HepG2 (cell line): ENCODE measurements at regions not wholly inside any gene's neighbourhood (a gene's known extent, or its start where the extent isn't known, plus 50 kb on each side); places are given as distances from the start of the nearest gene placed in this dataset.

Experiments
- ATAC-seq: fragments of 200-7000 bp; cut with Tn5 transposase; 3 replicates; pipeline ENCODE4 v1.9.1; 2020; ENCODE audit warnings: mild to moderate bottlenecking, moderate library complexity
- BruUV-seq: library from RNA; stranded (reverse); fragments of 400-500 nt; replicated peaks from 2 replicates; lab custom pipeline; 2021; lab: Mats Ljungman, UMichigan
- CTCF ChIA-PET: fragments of 300-600 bp; formaldehyde crosslinking; extraction: SDS; loops from one replicate; lab custom pipeline; 2021; ENCODE audit warnings: low total read pairs, inconsistent platforms, low intra/inter-chr PET ratio; lab: Yijun Ruan, JAX
- POLR2A ChIA-PET: fragments of 350-600 bp; sonication (Branson Sonifier 250); formaldehyde crosslinking; loops from one replicate; lab custom pipeline; 2020; ENCODE audit warnings: antibody characterized with exemption, inconsistent platforms; lab: Yijun Ruan, JAX
- DNase-seq: peaks from one replicate; pipeline ENCODE4 v3.0.0-alpha.2; 2015; ENCODE audit warnings: low spot score
- FAIRE-seq: peaks from 3 replicates; lab custom pipeline; 2011; peaks lifted over from hg19 to GRCh38; lab: Jason Lieb, UNC
- H2AFZ ChIP-seq: one replicate; pipeline ENCODE4 v1.6.1; 2011; ENCODE audit warnings: low read length, inconsistent platforms
- H3K27ac ChIP-seq: fragments of 300-600 bp; 3 replicates; pipeline ENCODE4 v1.8.0; 2011; ENCODE audit warnings: mixed run types, mild to moderate bottlenecking, mixed read lengths, low read length, inconsistent platforms; ENCODE audit not compliant: insufficient read depth; ENCODE audit errors: extremely low read length
- H3K27me3 ChIP-seq, 2 experiments: fragments of 200-600 bp in 1 of 2; 2 replicates in 1 of 2; 3 replicates in 1 of 2; pipeline versions ENCODE4 v1.6.0 to v1.8.0; 2011; ENCODE audit warnings: low read length in 2 of 2, mild to moderate bottlenecking in 2 of 2, moderate library complexity in 2 of 2, inconsistent platforms in 1 of 2; ENCODE audit not compliant: insufficient read depth in 2 of 2, control insufficient read depth in 1 of 2
- H3K36me3 ChIP-seq, 2 experiments: fragments of 200-600 bp in 1 of 2; replicated peaks in 1 of 2; 2 replicates in 1 of 2; 3 replicates in 1 of 2; pipeline versions ENCODE4 v1.5.1 to v1.8.0; 2011; ENCODE audit warnings: low read length in 2 of 2, inconsistent platforms in 1 of 2; ENCODE audit not compliant: insufficient read depth in 2 of 2, control insufficient read depth in 1 of 2
- H3K4me1 ChIP-seq: 2 replicates; pipeline ENCODE4 v1.5.1; 2012; ENCODE audit warnings: low read length, inconsistent platforms; ENCODE audit not compliant: insufficient read depth
- H3K4me2 ChIP-seq: 2 replicates; pipeline ENCODE4 v1.6.0; 2011; ENCODE audit warnings: low read depth, low read length, inconsistent platforms
- H3K4me3 ChIP-seq, 3 experiments: fragments of 200-600 bp in 1 of 3; sonication (generic), shearing (Covaris generic) in 1 of 3; replicated peaks in 1 of 3; 2 replicates each; pipeline ENCODE4 v1.5.1; 2011 to 2016; ENCODE audit warnings: low read length in 3 of 3, inconsistent platforms in 2 of 3, low read depth in 2 of 3, mild to moderate bottlenecking in 2 of 3, control low read depth in 1 of 3, mixed read lengths in 1 of 3; ENCODE audit not compliant: insufficient read depth in 1 of 3
- H3K79me2 ChIP-seq: one replicate; pipeline ENCODE4 v1.6.1; 2011; ENCODE audit warnings: low read length, inconsistent platforms; ENCODE audit not compliant: insufficient read depth
- H3K9ac ChIP-seq: 2 replicates; pipeline ENCODE4 v1.6.0; 2011; ENCODE audit warnings: mild to moderate bottlenecking, low read depth, low read length, inconsistent platforms; ENCODE audit not compliant: insufficient read depth
- H3K9me3 ChIP-seq: 2 replicates; pipeline ENCODE4 v1.5.1; 2012; ENCODE audit warnings: mild to moderate bottlenecking, low read length
- H4K20me1 ChIP-seq: 2 replicates; pipeline ENCODE4 v1.6.0; 2011; ENCODE audit warnings: inconsistent platforms, mild to moderate bottlenecking, low read length, moderate library complexity; ENCODE audit not compliant: insufficient read depth
- CHD4 ChIP-seq: fragments of 200-600 bp; sonication (generic); IDR thresholded peaks from 2 replicates; pipeline ENCODE4 v1.7.0; 2017; ENCODE audit warnings: mild to moderate bottlenecking, low read length, borderline replicate concordance
- GPBP1L1 ChIP-seq: sonication (generic); formaldehyde crosslinking; IDR thresholded peaks from 2 replicates; pipeline ENCODE4 v1.5.0; 2020; ENCODE audit warnings: mild to moderate bottlenecking, missing genetic modification reagents
- HDAC6 ChIP-seq: fragments of 200-600 bp; sonication (generic); IDR thresholded peaks from 2 replicates; pipeline ENCODE4 v1.7.0; 2017; ENCODE audit warnings: mild to moderate bottlenecking, antibody characterized with exemption, low read length, low read depth
- KDM5A ChIP-seq: fragments of 200-600 bp; sonication (generic); IDR thresholded peaks from 2 replicates; pipeline ENCODE4 v1.7.0; 2018; ENCODE audit warnings: antibody characterized with exemption, mild to moderate bottlenecking, low read length, borderline replicate concordance
- MAFK ChIP-seq, 2 experiments: IDR thresholded peaks in 1 of 2; conservative IDR thresholded peaks in 1 of 2; 2 replicates each; pipeline ENCODE4 v1.6.1; 2011; ENCODE audit warnings: improper control_type of control experiment in 2 of 2, low read length in 2 of 2
- RNF219 ChIP-seq: sonication (generic); formaldehyde crosslinking; IDR thresholded peaks from 2 replicates; pipeline ENCODE4 v1.5.0; 2020; ENCODE audit warnings: mild to moderate bottlenecking, missing genetic modification reagents
- SP5 ChIP-seq: IDR thresholded peaks from 2 replicates; pipeline ENCODE4 v1.6.1; 2016; ENCODE audit warnings: low read depth, borderline replicate concordance
- U2AF2 ChIP-seq: fragments of 200-400 bp; formaldehyde crosslinking; IDR thresholded peaks from 2 replicates; pipeline ENCODE4 v1.6.1; 2017; ENCODE audit warnings: low read depth, mild to moderate bottlenecking, low read length
- ZKSCAN1 ChIP-seq: fragments of 150-350 bp; IDR thresholded peaks from 2 replicates; pipeline ENCODE4 v1.6.1; 2014; ENCODE audit warnings: low read length
- ZMYM4 ChIP-seq: sonication (generic); formaldehyde crosslinking; IDR thresholded peaks from 2 replicates; pipeline ENCODE4 v1.8.1; 2023; ENCODE audit warnings: mild to moderate bottlenecking, missing genetic modification reagents
- ZNF343 ChIP-seq: sonication (generic); formaldehyde crosslinking; IDR thresholded peaks from 2 replicates; pipeline ENCODE4 v1.4.0; 2020; ENCODE audit warnings: mild to moderate bottlenecking, missing genetic modification reagents
- ZNF350 ChIP-seq: sonication (generic); formaldehyde crosslinking; IDR thresholded peaks from 2 replicates; pipeline ENCODE4 v1.4.0; 2020; ENCODE audit warnings: mild to moderate bottlenecking, low read depth, missing genetic modification reagents, borderline replicate concordance
- ZNF605 ChIP-seq: sonication (generic); formaldehyde crosslinking; IDR thresholded peaks from 2 replicates; pipeline ENCODE4 v1.8.0; 2022; ENCODE audit warnings: mild to moderate bottlenecking, missing genetic modification reagents
- ZNF790 ChIP-seq: sonication (generic); formaldehyde crosslinking; IDR thresholded peaks from 2 replicates; pipeline ENCODE4 v1.8.0; 2022; ENCODE audit warnings: missing genetic modification reagents, mild to moderate bottlenecking, borderline replicate concordance
- ZXDC ChIP-seq: sonication (generic); formaldehyde crosslinking; IDR thresholded peaks from 2 replicates; pipeline ENCODE4 v1.5.0; 2020; ENCODE audit warnings: mild to moderate bottlenecking, missing genetic modification reagents
- WGBS: methylation state at CpG from one replicate; pipeline ENCODE4 v1.1.6; 2017; ENCODE audit warnings: low lambda C conversion rate; 5-methylcytosine and 5-hydroxymethylcytosine counted together
- in situ Hi-C: cut with HindIII; loops from 2 replicates; pipeline ENCODE4 v1.10.0; 2017; ENCODE audit warnings: low pct_unique_long_range_greater_than_20kb; ENCODE audit not compliant: extremely low pct_ligation_motif_present
- intact Hi-C: fragments of 100-400 bp; cut with micrococcal nuclease; formaldehyde crosslinking; loops from one replicate; pipeline ENCODE4 v1.10.0; 2022; ENCODE audit not compliant: unreplicated experiment

- TF ChIP-seq GPBP1L1 (CRISPR knock-in tag) (no peak), MAFK (conservative IDR thresholded peaks at IDR 0.05 in 1 of 2, IDR thresholded peaks at IDR 0.05 in 1 of 2; ENCODE audit: low read length in 2 of 2) (no peak), RNF219 (no peak), ZNF605 (CRISPR knock-in tag) (no peak)
Observed at GRCh38 chr1:88537787-88538186, 146.3 kb upstream of the PKN2 start (continued).

GRCh38 chr1:88538222-88538899 lies 145.7 kb upstream of the PKN2 start:
- no peaks in the 10 kb centered on the region for H3K36me3 ChIP-seq
- H3K27ac ChIP-seq: no peak overlapping the region
- ChIA-PET CTCF (no interaction called here), POLR2A (no interaction called here)
- ATAC-seq (no peak), DNase-seq (no peak), FAIRE-seq (no peak)
- no peaks in the 10 kb centered on the region for H3K79me2 ChIP-seq
- H3K27me3 ChIP-seq: no peaks in the 10 kb centered on the region
- H4K20me1 ChIP-seq: no peaks in the 10 kb centered on the region
- no TSS peak for BruUV-seq
- 22% methylated on average over 2 of the region's 2 CpGs for WGBS
- in situ Hi-C loops (no loop called here), intact Hi-C loops (no loop called here)
- no peak overlapping the region for H3K4me3 ChIP-seq
- H3K9me3 ChIP-seq: no peaks in the 10 kb centered on the region
- H3K4me2 ChIP-seq: no peak overlapping the region
- H3K9ac ChIP-seq: no peak overlapping the region
- H2AFZ ChIP-seq: no peak overlapping the region
- H3K4me1 ChIP-seq: peaks cover 8% of the 10 kb centered on the region; the same call in 1 of the 2 replicates
- TF ChIP-seq ZMYM4 (CRISPR knock-in tag): no peak
- no peak for TF ChIP-seq HDAC6
- no peak for TF ChIP-seq ZNF350
- TF ChIP-seq ZNF790 (CRISPR knock-in tag): no peak
- no peak for TF ChIP-seq ZXDC (CRISPR knock-in tag)
- TF ChIP-seq CHD4: no peak
- no peak for TF ChIP-seq U2AF2
- TF ChIP-seq ZKSCAN1: no peak
- TF ChIP-seq ZNF343 (CRISPR knock-in tag): no peak
- TF ChIP-seq SP5: no peak
- TF ChIP-seq KDM5A: no peak
